HG02852 (cell line): ENCODE measurements at regions not wholly inside any gene's neighbourhood (a gene's known extent, or its start where the extent isn't known, plus 50 kb on each side); places are given as distances from the start of the nearest gene placed in this dataset.

Experiments used
- ATAC-seq: cut with Tn5 transposase; IDR thresholded peaks from one replicate; pipeline ENCODE4 v1.9.1; 2021; ENCODE audit warnings: mild to moderate bottlenecking, moderate library complexity; ENCODE audit not compliant: unreplicated experiment

DNA sequence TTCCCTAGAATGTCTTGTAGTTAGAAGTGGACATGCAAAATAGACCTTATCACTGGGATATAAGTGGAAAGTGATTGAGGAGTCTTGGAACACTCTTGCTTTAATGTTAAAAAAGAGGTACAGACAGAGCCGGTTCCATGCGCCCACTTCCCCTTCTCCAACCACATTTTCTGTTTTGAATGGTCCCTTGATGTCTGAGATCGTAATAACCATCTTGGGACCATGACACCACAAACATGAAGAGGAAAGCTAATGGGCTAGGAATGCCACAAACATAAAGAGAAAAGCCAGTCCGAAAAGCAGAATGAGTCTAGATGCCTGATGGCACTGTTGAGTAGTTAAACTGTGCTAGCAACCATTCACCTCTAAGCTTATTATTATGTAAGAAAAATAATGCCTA lies 54.8 kb upstream of the SPON1 start:
- no peak for ATAC-seq

DNA sequence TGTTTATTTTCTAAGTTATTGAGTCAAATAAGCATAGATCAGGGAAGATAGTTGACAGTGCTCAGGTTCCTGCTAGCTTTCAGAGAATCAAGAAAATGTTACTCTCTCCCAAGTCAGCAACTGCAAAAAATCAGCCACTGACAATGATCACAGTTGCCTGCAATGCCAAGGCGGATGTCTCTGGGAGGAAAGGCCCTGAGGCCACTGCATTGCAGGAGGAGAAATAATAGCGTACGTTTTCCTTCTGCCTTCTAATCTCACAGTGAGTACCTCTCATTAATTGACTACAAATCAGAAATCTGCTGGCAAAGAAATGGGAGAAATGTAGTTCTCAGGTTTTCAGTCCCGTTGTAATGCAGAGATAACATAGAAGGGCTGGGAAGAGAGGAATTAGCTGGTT lies 54.0 kb upstream of the SPON1 start:
- no peak for ATAC-seq
